ENCODE measurements at regions not wholly inside any gene's neighbourhood (a gene's known extent, or its start where the extent isn't known, plus 50 kb on each side); places are given as distances from the start of the nearest gene placed in this dataset.

GRCh38 chr7:156056534-156056933, 244.3 kb upstream of the SHH start:
- TF ChIP-seq, protein P1, sequence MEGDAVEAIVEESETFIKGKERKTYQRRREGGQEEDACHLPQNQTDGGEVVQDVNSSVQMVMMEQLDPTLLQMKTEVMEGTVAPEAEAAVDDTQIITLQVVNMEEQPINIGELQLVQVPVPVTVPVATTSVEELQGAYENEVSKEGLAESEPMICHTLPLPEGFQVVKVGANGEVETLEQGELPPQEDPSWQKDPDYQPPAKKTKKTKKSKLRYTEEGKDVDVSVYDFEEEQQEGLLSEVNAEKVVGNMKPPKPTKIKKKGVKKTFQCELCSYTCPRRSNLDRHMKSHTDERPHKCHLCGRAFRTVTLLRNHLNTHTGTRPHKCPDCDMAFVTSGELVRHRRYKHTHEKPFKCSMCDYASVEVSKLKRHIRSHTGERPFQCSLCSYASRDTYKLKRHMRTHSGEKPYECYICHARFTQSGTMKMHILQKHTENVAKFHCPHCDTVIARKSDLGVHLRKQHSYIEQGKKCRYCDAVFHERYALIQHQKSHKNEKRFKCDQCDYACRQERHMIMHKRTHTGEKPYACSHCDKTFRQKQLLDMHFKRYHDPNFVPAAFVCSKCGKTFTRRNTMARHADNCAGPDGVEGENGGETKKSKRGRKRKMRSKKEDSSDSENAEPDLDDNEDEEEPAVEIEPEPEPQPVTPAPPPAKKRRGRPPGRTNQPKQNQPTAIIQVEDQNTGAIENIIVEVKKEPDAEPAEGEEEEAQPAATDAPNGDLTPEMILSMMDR (IDR thresholded peaks at IDR 0.05; ENCODE audit: insufficient read depth, low read length, poor library complexity, severe bottlenecking), result no peak
- no peak for TF ChIP-seq EZH2phosphoT487 (conservative IDR thresholded peaks at IDR 0.05; ENCODE audit: low read length)
